ENCODE measurements at regions not wholly inside any gene's neighbourhood (a gene's known extent, or its start where the extent isn't known, plus 50 kb on each side); places are given as distances from the start of the nearest gene placed in this dataset.
"Not testable (repeated sequence)": the region's sequence is repeated elsewhere in the genome, so short reads cannot be mapped to it uniquely, and the experiment has no call there.

DNA sequence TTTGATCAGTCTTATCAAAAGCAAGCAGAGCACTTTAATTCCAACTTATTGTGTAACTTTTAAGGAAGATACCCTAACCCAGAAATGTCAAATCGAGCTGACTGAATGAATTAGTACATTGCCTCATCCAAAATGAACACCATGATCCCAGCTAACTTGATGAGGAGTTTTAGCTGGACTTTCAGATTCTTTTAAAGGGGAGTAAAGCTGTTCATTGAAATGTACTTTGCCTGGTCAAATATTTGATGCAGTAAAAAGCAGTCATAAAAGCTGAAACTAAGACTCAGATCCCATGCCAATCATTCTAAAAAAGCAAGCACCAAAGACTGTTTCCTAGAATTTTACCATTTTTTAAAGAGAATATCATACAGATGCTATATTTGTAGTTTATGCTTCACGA lies 114.1 kb downstream of the FSCB start:
- H3K9me3 Mint-ChIP-seq (ENCODE audit: low read depth) = peaks cover 4% of the 10 kb centered on the region
- H3K4me3 Mint-ChIP-seq (ENCODE audit: low read depth) = no peak overlapping the region
- no peaks in the 10 kb centered on the region for H3K27me3 Mint-ChIP-seq
- TF ChIP-seq, protein P1, sequence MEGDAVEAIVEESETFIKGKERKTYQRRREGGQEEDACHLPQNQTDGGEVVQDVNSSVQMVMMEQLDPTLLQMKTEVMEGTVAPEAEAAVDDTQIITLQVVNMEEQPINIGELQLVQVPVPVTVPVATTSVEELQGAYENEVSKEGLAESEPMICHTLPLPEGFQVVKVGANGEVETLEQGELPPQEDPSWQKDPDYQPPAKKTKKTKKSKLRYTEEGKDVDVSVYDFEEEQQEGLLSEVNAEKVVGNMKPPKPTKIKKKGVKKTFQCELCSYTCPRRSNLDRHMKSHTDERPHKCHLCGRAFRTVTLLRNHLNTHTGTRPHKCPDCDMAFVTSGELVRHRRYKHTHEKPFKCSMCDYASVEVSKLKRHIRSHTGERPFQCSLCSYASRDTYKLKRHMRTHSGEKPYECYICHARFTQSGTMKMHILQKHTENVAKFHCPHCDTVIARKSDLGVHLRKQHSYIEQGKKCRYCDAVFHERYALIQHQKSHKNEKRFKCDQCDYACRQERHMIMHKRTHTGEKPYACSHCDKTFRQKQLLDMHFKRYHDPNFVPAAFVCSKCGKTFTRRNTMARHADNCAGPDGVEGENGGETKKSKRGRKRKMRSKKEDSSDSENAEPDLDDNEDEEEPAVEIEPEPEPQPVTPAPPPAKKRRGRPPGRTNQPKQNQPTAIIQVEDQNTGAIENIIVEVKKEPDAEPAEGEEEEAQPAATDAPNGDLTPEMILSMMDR (IDR thresholded peaks at IDR 0.05; ENCODE audit: unreplicated experiment) = no peak
- no peak overlapping the region for H3K27ac Mint-ChIP-seq
- no peak for DNase-seq (ENCODE audit: low spot score, unreplicated experiment)
- no peaks in the 10 kb centered on the region for H3K36me3 Mint-ChIP-seq (ENCODE audit: insufficient read depth)
- no peaks in the 10 kb centered on the region for H3K4me1 Mint-ChIP-seq (ENCODE audit: low read depth)

GRCh38 chr14:44388306-44388705 lies 118.8 kb downstream of the FSCB start:
- Mint-ChIP-seq H3K4me1 (ENCODE audit: low read depth) (no peaks in the 10 kb centered on the region), H3K27me3 (no peaks in the 10 kb centered on the region), H3K4me3 (ENCODE audit: low read depth) (no peak overlapping the region), H3K36me3 (ENCODE audit: insufficient read depth) (no peaks in the 10 kb centered on the region), H3K9me3 (ENCODE audit: low read depth) (no peaks in the 10 kb centered on the region), H3K27ac (no peak overlapping the region)
- no peak for DNase-seq (ENCODE audit: low spot score, unreplicated experiment)
- TF ChIP-seq, protein P1 (IDR thresholded peaks at IDR 0.05; ENCODE audit: unreplicated experiment) = no peak

DNA sequence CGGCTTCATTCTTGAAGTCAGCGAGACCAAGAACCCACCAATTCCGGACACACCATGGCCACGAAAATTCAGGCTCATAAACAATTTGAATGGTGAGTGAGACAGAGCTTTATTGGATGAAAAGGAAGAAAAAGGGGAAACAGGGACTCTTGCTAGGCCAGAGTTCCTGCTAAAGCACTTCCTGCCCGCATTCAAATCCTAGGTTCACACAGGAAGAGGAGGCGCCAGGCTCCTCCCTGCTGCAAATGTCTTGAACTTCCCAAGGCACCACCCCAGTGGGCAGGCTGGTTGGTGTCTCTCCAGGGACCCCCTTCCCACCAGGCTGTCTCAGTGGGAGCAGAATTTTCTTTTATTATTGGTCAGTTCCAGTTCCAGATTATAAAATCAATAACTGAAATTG lies 121.2 kb downstream of the FSCB start:
- Mint-ChIP-seq H3K36me3 (ENCODE audit: insufficient read depth) (no peaks in the 10 kb centered on the region), H3K4me1 (ENCODE audit: low read depth) (peaks cover 2% of the 10 kb centered on the region), H3K27me3 (no peaks in the 10 kb centered on the region), H3K4me3 (ENCODE audit: low read depth) (no peak overlapping the region), H3K9me3 (ENCODE audit: low read depth) (no peaks in the 10 kb centered on the region), H3K27ac (no peak overlapping the region)
- DNase-seq (ENCODE audit: low spot score, unreplicated experiment) = no peak
- TF ChIP-seq, protein P1 (IDR thresholded peaks at IDR 0.05; ENCODE audit: unreplicated experiment) = no peak

GRCh38 chr14:44385296-44385695 lies 121.8 kb downstream of the FSCB start:
- not testable (repeated sequence) for H3K36me3 Mint-ChIP-seq (ENCODE audit: insufficient read depth); H3K9me3 Mint-ChIP-seq (ENCODE audit: low read depth); H3K4me3 Mint-ChIP-seq (ENCODE audit: low read depth); H3K4me1 Mint-ChIP-seq (ENCODE audit: low read depth); H3K27me3 Mint-ChIP-seq; DNase-seq (ENCODE audit: low spot score, unreplicated experiment)
- peak overlapping the region; percentile 69 for H3K27ac Mint-ChIP-seq

DNA sequence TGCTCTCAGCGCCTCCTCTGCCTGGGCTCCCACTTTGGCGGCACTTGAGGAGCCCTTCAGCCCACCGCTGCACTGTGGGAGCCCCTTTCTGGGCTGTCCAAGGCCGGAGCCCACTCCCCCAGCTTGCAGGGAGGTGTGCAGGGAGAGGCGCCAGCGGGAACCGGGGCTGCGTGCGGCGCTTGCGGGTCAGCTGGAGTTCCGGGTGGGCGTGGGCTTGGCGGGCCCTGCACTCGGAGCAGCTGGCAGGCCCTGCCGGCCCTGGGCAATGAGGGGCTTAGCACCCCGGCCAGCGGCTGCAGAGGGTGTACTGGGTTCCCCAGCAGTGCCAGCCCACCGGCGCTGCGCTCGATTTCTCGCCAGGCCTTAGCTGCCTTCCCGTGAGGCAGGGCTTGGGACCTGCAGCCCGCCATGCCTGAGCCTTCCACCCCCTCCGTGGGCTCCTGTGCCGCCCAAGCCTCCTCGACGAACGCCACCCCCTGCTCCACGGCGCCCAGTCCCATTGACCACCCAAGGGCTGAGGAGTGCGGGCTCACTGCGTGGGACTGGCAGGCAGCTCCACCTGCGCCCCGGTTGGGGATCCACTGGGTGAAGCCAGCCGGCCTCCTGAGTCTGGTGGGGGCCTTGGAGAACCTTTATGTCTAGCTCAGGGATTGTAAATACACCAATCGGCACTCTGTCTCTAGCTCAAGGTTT lies 122.3 kb downstream of the FSCB start:
- H3K4me3 Mint-ChIP-seq (ENCODE audit: low read depth); H3K27ac Mint-ChIP-seq; DNase-seq (ENCODE audit: low spot score, unreplicated experiment); H3K9me3 Mint-ChIP-seq (ENCODE audit: low read depth); H3K27me3 Mint-ChIP-seq; H3K36me3 Mint-ChIP-seq (ENCODE audit: insufficient read depth); H3K4me1 Mint-ChIP-seq (ENCODE audit: low read depth): not testable (repeated sequence)

DNA sequence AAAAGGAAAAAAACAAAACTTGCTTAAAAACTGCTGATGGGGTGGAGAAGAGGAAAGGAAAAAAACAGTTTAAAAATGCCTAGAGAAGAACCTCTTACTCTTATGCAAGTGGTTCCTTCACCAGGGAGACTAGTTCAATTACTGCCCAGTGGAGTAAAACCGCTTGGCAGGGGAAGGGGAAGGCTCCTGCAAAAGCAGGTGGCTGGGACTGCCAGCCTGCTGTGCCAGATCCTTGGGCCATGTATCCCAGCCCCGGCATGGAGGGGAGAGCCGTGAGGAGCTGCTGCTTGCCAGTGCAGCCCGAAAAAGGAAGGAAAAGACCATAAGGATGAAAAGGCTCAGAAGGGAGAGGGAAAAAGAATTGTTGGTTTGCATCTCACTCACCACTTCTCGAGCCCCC lies 123.0 kb downstream of the FSCB start:
- no peaks in the 10 kb centered on the region for H3K9me3 Mint-ChIP-seq (ENCODE audit: low read depth)
- TF ChIP-seq, protein P1 (IDR thresholded peaks at IDR 0.05; ENCODE audit: unreplicated experiment) = no peak
- no peak overlapping the region for H3K4me3 Mint-ChIP-seq (ENCODE audit: low read depth)
- DNase-seq (ENCODE audit: low spot score, unreplicated experiment) = no peak
- no peak overlapping the region for H3K27ac Mint-ChIP-seq
- no peaks in the 10 kb centered on the region for H3K36me3 Mint-ChIP-seq (ENCODE audit: insufficient read depth)
- no peaks in the 10 kb centered on the region for H3K27me3 Mint-ChIP-seq
- H3K4me1 Mint-ChIP-seq (ENCODE audit: low read depth) = peaks cover 2% of the 10 kb centered on the region
